HFF-Myc (cell line): ENCODE measurements at regions not wholly inside any gene's neighbourhood (a gene's known extent, or its start where the extent isn't known, plus 50 kb on each side); places are given as distances from the start of the nearest gene placed in this dataset.

ENCODE experiments used
- DNase-seq: peaks from one replicate; pipeline ENCODE4 v3.0.0-alpha.2; 2011; ENCODE audit warnings: low read depth; ENCODE audit errors: extremely low read depth
- H3K4me3 ChIP-seq: replicated peaks from 2 replicates; pipeline ENCODE4 v1.5.1; 2011; ENCODE audit warnings: low read depth, mild to moderate bottlenecking, control low read depth, low read length
- CTCF ChIP-seq: IDR thresholded peaks from 2 replicates; pipeline ENCODE4 v1.5.1; 2012; ENCODE audit warnings: mild to moderate bottlenecking, low read depth, low read length, control low read depth; ENCODE audit errors: missing control alignments

GRCh38 chr5:94045839-94046782, 304.7 kb upstream of the POU5F2 start:
- TF ChIP-seq CTCF: no peak
- no peak overlapping the region for H3K4me3 ChIP-seq
- DNase-seq: no peak

- no peak overlapping the region for H3K4me3 ChIP-seq
- no peak for TF ChIP-seq CTCF
- no peak for DNase-seq
These were observed 301.9 kb upstream of the POU5F2 start for GRCh38 chr5:94043311-94043710.

DNA sequence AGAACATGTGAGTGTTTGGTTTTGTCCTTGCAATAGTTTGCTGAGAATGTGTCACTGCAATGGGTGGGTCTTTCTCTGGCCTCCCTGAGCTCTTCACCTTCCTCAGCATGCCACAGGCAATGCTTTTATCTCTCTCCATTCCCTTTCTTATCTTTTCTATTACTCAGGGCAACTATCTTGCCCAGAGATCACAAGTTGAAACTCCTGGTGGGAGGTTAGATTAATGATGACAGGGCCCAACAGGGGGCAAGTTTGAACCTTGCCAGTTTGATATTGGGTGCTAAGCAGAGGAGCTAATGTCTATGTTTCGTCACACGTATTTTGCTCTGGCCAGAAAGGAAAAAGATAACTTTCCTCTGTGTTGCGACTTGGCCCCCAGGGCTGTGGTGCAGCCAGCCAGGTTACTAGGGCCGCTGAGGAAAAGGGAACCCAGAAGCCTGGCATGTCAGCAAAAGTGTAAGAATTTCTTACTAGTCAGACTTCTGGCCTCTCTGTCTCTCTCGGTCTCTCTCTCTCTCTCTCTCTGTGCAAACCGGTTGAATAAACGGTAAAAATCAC, 299.3 kb upstream of the POU5F2 start:
- DNase-seq: no peak
- H3K4me3 ChIP-seq: no peak overlapping the region
- no peak for TF ChIP-seq CTCF

DNA sequence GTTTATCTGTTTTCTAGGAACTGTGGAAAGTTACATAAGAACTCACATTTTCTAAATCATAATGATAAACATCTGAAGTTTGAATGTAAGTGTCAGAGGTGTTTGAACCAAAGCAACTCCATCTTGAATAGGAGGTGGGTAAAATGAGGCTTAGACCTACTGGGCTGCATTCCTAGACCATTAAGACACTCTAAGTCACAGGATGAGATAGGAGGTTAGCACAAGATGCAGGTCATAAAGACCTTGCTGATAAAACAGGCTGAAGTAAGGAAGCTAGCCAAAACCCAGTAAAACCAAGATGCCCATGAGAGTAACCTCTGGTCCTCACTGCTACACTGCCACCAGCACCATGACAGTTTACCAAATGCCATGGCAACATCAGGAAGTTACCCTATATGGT, 297.7 kb upstream of the POU5F2 start:
- no peak for TF ChIP-seq CTCF
- DNase-seq: no peak
- no peak overlapping the region for H3K4me3 ChIP-seq

- H3K4me3 ChIP-seq: no peak overlapping the region
- peak; percentile 60 for DNase-seq
- TF ChIP-seq CTCF: no peak
These were observed 290.2 kb upstream of the POU5F2 start for GRCh38 chr5:94031631-94032030.

DNA sequence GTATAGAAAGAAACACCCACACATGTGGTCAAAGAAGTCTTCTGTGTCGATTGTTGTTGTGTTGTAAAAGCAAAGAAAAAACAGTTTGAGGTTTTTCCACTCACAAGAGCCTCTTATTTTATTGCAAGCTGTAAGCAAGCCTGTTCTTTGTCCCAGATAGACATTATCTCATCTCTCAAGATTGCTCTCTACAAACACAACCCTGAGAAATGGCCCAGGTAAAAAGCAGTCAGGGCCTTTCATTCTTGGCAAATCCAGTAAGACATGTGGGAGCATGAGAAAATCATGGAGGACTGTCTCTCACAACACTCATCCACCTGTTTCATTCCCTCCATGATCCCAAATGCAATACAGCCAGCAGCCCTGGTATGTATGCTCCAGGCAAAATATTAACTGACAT, 286.6 kb upstream of the POU5F2 start:
- no peak overlapping the region for H3K4me3 ChIP-seq
- no peak for DNase-seq
- no peak for TF ChIP-seq CTCF
